KBM-7 (cell line): ENCODE measurements at regions not wholly inside any gene's neighbourhood (a gene's known extent, or its start where the extent isn't known, plus 50 kb on each side); places are given as distances from the start of the nearest gene placed in this dataset.
"Not testable (repeated sequence)": the region's sequence is repeated elsewhere in the genome, so short reads cannot be mapped to it uniquely, and the experiment has no call there.

Source experiments
- DNase-seq: peaks from one replicate; pipeline ENCODE4 v3.0.0-alpha.2; 2015
- in situ Hi-C: fragments of 300-500 bp; cut with MboI; formaldehyde crosslinking; loops from 2 replicates; pipeline ENCODE4 v1.14.3; 2020; ENCODE audit warnings: low sequenced_read_pairs, low pct_unique_long_range_greater_than_20kb, mixed read lengths

DNA sequence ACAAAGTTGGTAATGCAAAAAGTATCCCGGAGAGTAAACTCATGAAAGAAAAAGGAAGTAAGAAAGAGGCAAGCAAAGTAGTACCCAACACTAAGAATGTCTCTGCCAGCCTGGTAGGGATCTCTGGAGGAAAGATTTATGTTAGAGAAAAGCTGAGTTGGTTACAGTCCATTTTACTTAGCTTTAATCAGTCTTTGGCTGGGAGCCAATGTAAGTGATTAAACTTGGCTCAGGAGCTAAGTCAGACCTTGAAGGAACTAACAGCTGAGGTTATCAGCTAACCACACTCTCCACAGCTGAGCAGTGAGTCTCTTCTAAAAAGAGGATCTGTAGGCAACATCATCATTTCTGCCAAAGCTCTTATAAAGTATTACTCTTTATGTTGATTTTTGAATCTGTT, 148.0 kb downstream of the ANKRD7 start:
- in situ Hi-C loops: no loop called here
- DNase-seq: peak; percentile 15

DNA sequence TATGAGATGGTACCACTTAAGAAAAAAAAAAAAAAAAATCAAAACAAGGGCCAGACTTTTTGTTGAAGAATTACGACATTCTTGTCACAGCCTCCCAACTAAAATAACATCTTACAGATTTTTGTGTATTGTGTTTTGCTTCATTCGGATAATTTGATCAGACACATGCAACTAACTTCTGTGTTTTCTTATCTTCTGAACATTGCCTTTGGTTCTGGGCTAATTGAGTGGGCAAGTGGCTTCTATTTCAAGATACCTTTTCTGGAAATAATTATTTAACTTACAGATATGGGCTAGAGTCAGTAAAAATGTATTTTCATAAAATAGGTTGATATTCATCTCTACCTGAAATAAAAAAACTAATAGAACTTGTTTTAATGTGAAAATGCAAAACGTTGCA, 165.1 kb downstream of the ANKRD7 start:
- in situ Hi-C loops: no loop called here
- no peak for DNase-seq

DNA sequence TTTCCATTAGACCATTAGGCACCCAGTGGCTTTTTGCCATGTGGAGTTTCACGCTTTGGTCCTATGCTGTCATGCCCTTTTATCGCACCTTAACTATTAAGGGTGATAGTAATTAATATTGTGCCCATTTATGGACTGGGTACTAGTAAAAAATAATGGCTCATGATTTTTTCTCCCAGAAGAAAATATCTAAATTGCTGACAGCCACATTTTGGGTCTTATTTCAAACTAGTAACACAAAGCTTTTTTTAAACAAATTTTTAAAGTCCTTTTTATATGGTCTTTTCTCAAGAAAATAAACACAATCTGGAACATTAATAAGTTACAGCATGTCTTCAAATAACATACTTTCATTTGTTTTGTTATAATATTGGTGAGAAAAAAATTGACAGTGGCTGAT, 179.7 kb downstream of the ANKRD7 start:
- no peak for DNase-seq
- in situ Hi-C loops: no loop called here

DNA sequence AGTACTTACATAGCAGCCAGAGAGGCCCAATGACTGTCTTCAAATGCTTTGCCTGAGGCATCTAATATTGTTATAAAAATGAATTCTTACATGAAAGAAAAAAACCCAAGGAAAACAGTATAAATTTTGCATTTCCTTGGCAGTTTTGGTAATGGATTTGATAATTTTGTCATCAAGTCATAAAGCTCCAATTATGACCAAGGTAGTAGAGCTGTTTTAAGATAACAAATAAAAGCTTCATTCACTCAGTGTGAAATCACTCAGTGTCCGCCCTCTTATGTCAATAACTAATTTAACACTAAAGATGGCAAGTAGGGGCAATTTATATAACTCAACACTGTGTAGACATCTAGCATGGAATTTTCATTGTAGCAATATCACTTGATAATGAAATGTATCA, 193.9 kb downstream of the ANKRD7 start:
- no peak for DNase-seq
- in situ Hi-C loops: no loop called here

DNA sequence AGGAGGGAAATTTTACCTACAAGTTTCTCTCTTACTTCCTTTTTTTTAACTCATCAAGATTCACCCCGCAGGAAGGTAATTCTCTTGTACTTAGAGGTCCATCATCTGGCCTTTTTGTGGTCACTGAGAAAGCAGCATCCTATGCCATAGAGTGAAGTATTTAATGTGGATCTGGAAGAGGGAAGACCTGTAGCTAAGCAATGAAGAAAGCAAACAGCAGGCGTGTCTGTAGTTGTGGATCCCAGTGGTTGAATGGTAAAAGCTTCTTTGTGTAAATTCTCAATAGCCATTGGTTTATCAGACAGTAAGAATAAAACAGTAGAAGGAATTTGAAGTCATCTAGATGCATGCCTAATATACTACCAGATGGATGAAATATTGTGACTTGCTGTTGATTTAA, 196.4 kb downstream of the ANKRD7 start:
- in situ Hi-C loops: no loop called here

DNA sequence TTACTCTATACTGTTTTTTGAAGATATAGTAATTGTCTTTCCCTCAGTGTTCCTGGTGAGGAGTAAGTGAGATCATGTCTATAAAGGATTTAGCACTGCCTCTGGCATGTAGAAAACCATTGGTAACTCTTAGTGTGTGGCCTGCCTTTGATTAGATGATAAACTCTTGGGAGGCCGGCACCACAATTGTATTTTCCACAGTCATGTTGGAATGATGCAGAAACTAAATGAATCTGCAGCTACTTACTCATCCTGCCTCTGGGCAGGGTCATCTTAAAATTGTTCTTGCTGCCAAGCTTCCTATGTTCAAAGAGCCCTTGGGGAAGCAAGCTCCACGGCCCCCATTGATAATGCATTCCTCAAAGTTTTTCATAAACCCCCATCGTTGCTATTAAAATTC, 204.6 kb downstream of the ANKRD7 start:
- in situ Hi-C loops: no loop called here
- DNase-seq: no peak

More for the DNA sequence above, 196.4 kb downstream of the ANKRD7 start:
- DNase-seq: no peak

DNA sequence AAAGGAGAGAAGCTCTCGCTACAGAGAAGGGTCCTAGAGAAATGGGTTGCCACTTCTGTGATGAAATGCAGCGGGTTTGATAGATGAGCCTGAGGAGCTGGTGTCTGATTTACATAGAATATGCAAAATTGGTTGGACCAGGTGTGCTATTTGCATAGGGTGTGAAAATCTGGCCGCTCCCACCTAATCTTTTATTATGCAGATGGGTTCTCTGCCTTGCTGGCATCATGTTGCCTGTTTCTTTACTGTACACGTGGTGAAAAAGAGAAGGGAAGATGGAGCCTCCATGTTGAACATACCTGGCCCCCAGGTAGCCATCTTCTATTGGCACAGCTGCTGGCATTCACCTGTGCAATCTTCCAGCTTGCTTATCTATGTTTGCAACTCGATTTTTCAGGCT, 212.2 kb downstream of the ANKRD7 start:
- no peak for DNase-seq

DNA sequence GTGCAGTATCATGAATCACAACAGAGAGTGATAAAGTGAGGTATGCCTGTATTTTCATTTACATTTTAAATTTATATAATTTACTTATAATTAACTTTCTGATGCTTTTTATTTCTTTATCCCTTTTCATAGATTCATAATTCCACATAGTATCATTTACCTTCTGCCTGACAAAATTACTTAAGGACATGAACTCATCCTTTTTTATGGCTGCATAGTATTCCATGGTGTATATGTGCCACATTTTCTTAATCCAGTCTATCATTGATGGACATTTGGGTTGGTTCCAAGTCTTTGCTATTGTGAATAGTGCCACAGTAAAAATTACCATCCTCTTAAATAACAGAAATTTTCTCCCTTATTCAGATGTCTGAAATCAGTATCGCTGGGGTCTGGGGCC, 224.5 kb downstream of the ANKRD7 start:
- in situ Hi-C loops, DNase-seq: not testable (repeated sequence)

More for the DNA sequence above, 212.2 kb downstream of the ANKRD7 start:
- in situ Hi-C loops: no loop called here

DNA sequence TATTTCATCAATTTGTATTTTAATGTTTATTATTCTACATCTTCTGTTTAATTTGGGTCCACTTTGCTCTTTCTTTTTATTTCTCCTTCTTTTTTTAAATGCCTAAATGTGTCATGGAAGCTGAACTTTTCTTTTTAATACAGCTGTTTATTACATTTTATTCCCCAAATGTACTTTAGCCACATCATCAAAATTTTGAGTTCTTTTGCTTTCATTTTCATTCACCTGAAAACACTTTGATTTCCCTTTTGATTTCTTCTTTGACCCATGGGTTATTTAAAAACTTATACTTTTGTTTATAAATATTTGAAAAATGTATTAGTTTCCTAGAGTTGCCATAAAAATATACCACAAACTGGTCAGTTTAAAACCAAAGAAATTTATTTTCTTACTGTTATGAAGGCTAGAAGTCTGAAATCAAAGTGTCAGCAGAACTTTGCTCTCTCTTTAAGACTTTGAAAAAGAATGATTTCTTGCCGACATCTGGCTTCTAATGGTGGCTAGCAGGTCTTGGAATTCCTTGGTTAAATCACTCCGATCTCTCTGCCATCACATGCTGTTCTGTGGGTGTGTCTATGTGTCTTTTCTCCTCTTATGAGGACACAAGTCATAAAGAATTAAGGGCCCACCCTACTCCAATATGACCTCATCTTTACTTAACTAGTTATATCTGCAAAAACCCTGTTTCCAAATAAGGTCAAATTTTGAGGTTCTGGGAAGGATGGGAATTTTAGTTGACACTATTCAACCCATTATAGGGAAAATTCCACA, 225.5 kb downstream of the ANKRD7 start:
- in situ Hi-C loops: no loop called here
- DNase-seq: no peak

DNA sequence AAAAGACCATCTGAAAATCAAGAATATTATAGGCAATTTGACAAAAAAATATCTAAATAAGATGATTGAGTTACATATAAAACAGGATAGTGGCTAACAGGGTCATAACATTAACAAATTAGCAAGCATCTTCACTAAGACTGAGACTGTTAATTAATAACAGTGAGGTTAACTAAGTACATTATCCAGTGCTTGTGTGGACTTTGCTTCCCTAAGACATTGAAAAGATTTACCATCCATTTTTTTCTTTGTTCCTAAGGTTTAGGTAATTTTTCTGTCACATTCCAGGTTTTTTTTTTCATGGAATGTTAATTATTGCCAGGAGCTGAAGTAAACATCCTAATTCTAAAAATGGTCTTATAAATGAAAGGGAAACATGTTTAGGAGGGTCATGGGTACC, 227.6 kb downstream of the ANKRD7 start:
- DNase-seq: no peak
- in situ Hi-C loops: no loop called here

DNA sequence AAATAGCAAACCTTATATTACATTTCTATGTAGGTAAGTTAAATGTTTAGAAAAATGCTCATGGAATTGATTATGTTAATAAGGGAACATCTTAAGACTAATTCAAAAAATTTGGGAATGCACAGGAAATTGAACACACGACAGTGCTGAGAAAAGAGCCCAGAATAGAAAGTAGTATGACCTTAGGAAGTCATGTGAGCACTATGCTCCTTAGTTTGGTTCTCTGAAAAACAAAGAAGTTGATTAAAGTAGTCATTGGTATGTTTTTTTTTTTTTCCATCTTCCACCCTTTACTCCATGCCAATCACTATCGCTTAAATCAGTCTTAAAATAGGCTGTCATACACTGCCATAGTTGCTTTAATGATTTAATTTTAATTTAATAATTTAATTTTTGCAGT, 242.9 kb downstream of the ANKRD7 start:
- no peak for DNase-seq
- in situ Hi-C loops: no loop called here

DNA sequence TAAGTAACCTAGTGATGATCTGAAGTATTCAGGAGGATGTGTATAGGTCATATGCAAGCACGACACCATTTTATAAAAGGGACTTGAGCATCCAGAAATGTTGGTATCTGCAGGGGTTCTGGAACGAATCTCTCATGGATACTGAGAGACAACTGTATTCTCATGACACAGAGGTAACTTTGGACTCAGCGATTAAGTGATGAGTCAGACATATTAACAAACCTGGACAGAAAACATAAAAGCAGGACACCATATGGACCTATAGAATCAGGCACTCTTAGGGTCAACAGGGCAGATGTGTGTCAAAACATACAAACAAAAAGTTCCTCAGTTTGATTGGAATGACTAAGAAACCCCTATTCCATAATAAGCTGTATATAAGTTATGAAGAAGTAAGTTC, 248.1 kb downstream of the ANKRD7 start:
- in situ Hi-C loops: no loop called here
- DNase-seq: no peak

DNA sequence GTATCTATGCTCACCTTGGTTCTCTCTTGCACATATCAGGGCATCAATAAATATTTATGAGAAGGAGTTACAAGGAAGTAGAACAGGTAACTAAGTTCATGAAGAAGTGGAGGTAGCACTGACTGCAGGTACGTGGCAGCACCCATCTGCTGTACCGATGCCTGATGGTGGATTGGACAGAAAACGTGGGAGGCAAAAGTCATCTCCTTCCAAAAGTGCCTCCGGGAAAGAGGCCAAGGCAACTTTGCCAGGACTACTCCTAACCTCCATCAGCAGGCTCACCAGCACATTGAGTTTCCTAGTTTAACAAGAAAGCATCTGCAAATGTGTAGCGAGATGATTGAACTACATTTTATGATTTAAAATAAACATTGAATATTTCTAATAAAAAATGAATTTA, 248.8 kb downstream of the ANKRD7 start:
- DNase-seq: no peak
- in situ Hi-C loops: no loop called here

DNA sequence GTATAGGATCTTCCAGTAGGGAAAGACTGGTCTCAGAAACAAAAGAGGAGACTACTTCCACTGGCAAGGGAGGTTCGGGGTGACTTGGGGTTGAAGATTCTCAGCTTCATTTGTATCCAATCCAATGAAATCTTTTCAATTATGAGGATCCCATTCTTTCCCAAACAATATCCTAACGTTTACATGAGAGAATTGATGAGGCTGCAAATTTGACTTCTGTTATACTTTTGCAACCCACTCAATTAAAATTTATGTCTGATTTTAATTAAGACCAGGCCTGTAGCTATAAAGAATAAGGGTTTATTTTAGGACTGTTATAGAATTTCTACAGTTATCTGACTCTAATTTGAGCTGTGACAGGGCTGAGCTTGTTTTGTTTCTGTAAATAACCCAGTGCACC, 251.5 kb downstream of the ANKRD7 start:
- in situ Hi-C loops: no loop called here
- no peak for DNase-seq

DNA sequence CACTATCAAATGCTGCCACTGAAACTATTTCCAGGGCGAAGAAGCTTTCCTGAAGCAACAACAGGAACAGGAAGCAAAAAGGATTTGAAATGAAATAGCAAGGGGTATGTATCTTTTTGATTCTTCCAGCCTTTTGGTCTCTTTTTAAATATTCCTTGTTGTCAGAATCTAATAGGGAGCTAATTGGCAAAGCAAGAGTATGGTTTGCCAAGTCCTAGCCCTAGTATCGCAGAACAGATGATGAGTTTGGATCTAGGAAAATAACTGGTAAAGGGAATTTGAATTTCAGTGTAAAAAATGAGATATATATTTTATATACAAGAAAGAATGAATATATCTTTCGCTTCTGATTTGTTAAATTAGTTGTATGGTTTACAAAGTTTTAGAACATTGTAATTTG, 252.5 kb downstream of the ANKRD7 start:
- DNase-seq: no peak
- in situ Hi-C loops: no loop called here

DNA sequence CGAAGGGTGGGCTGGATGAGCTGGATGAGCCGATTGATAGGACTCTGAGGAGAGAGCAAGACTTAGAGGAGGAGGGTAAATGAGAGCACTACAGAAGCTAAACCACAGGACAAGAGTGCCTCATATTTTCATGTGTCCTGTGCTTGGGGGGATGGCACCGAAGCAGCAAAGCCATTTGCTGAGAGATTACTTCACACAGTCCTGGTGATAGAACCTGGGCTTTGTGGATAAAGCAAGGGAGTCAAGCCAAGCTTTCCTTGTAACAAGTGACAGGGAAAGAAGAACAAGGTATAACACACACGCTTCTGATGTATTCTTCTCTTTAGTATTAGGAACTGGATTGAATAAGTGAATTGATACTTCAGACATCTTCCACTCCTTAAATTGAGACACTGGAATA, 253.7 kb downstream of the ANKRD7 start:
- in situ Hi-C loops: no loop called here
- no peak for DNase-seq

DNA sequence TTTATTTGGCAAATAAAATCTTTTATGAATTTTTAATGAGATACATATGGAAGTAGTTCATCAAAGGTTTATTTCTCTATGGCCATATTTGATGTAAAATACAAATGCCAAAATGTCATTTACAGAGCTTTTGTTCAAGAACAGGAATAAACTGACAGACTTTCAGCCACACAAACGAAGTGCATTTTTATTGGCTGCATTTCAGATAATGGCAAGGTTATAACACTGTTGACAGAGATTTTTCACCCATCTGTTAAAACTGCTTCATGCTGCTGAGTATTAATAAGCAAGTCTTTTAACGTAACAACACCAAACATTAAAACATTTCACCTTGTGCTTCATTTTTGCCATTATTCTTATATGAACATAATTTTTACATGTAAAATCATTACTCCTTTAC, 254.4 kb downstream of the ANKRD7 start:
- DNase-seq: no peak
- in situ Hi-C loops: no loop called here

DNA sequence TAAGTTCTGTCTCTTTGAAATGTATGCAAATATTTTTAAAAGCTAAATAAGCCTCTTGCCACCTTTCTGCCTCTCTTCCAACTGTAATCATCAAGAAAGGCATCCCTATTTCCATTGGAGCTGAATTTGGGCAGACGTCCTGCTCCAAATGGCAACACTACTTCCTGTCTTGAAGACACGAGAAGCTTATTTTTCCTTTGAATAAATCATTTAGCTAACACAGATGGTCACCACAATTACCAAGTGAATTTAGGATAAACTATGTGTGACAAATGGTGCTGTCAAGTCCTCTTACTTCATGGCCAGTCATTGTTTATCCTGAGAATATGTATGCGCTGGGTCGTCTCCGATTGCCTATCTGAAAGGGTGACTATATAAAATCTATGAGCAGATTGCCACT, 268.0 kb downstream of the ANKRD7 start:
- no peak for DNase-seq
- in situ Hi-C loops: no loop called here

DNA sequence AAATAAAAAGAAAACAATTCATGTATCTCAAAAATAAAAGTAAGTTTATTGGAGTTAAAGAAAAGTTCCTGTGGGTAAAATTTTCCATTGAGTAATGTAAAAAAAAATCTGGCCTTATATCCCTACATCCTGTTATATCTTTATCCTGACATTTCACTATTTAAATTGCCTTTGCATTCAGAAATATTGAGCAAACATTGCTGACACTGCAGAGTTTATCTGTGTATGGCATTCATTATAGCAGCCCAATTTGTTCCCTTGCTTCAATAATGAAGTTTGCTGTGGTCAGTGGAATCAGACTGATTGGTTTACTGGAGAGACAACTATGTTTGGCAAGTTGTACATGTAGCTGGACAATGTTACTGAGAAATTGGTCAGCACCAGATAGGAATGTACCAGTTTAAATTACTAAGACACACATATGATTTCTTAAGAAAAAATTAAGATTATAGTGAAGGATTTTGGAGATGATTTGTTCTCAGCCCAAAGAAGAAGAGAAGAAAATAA, 271.7 kb downstream of the ANKRD7 start:
- DNase-seq: no peak
- in situ Hi-C loops: no loop called here

DNA sequence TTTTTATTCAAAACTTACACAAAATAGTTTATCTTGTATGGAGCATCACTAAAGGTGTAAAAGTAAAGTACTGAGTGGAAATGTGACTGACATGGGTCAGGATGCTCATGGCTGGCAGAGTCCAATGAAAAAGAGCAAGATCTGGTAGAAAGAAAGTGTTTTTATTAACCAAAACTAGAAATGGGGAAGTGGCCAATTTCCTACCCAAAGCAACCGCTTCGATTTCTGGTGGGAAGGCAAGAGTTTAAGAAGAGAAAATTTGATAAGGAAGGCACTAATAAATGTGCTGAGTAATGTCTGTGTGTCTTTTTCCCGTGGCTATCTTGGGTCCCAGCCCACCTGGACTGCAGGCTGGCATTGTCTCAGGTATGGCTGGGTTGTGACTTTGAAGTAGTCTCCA, 277.7 kb downstream of the ANKRD7 start:
- in situ Hi-C loops: no loop called here
- no peak for DNase-seq

DNA sequence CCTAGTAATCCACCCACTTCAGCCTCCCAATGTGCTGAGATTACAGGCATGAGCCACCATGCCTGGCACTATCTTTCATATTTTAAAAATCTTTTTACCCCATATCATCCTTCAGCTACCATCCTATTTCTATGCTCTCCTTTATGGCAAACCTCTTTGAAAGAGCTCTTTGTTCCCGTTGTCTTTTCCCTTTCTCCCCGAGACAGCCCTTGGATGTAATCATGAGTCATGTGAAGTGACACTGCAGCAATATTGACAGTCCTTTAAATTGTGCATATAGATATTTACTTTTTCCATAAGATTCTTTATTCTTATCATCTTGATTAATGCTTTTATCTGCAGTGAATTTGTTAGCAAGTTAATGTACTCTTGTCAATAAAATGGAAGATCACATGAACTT, 286.6 kb downstream of the ANKRD7 start:
- no peak for DNase-seq
- in situ Hi-C loops: no loop called here
